Tibial artery (tissue), 4 donors: ENCODE measurements at regions not wholly inside any gene's neighbourhood (a gene's known extent, or its start where the extent isn't known, plus 50 kb on each side); places are given as distances from the start of the nearest gene placed in this dataset.

ENCODE experiments used
- DNase-seq, 2 donors: peaks; one replicate each; pipeline ENCODE4 v3.0.0-alpha.2; 2019
- H3K27ac ChIP-seq, 2 donors: fragments of 200-600 bp; sonication (generic) in 1 of 2; 1 replicate in 1 of 2; 2 replicates in 1 of 2; pipeline ENCODE4 v1.5.1; 2018 to 2019; ENCODE audit warnings: mild to moderate bottlenecking in 1 of 2
- H3K27me3 ChIP-seq, 2 donors: fragments of 200-600 bp; sonication (generic) in 1 of 2; one replicate each; pipeline versions ENCODE4 v1.5.1 to v1.6.0; 2016 to 2019
- H3K36me3 ChIP-seq, 3 donors: fragments of 200-600 bp; sonication (generic) in 2 of 3; one replicate each; pipeline ENCODE4 v1.5.1; 2016 to 2019; ENCODE audit warnings: mild to moderate bottlenecking in 2 of 3
- H3K4me1 ChIP-seq, 4 donors: fragments of 200-600 bp; sonication (generic) in 2 of 4; 1 replicate in 3 of 4; 2 replicates in 1 of 4; pipeline ENCODE4 v1.5.1; 2016 to 2019
- H3K4me3 ChIP-seq, 2 donors: fragments of 200-600 bp; sonication (generic) in 1 of 2; 1 replicate in 1 of 2; 2 replicates in 1 of 2; pipeline ENCODE4 v1.5.1; 2018 to 2019; ENCODE audit warnings: mild to moderate bottlenecking in 2 of 2
- H3K9me3 ChIP-seq, 3 donors: fragments of 200-600 bp; sonication (generic) in 1 of 3; one replicate each; pipeline ENCODE4 v1.5.1; 2016 to 2019
- intact Hi-C: fragments of 100-400 bp; cut with DNase I; formaldehyde crosslinking; loops from one replicate; pipeline ENCODE4 v1.15.0; 2023; ENCODE audit warnings: low total_unique reads
- TF ChIP-seq, protein P1 (sequence below), 2 experiments: fragments of 200-600 bp in 1 of 2; fragments of 450-650 bp in 1 of 2; IDR thresholded peaks; one replicate each; pipeline ENCODE4 v1.5.1; 2017 to 2019; ENCODE audit warnings: antibody characterized with exemption in 2 of 2, mild to moderate bottlenecking in 1 of 2, moderate library complexity in 1 of 2

DNA sequence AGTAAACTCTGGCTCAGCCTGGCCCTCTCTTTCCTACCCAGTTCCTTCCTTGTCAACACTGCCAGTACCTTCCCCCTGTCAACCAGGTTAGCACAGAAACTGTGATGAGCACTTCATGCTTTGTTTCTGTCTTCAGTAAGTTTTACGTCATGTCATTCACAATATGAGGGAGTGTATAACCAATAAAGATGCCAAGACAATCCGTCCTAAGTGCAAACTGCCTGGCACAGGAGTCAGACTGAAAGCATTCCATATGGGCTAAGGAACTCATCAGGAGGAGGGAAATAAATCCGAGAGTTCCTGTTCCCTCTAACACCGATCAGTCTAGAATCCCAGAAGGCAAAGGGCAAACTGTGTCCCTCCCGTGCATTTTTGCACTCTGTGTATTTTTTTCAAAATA is 507.2 kb downstream of the CMPK2 start:
- intact Hi-C loops, result no loop called here
- no peak overlapping the region for H3K4me3 ChIP-seq
- no peaks in the 10 kb centered on the region for H3K4me1 ChIP-seq
- DNase-seq, result no peak
- no peaks in the 10 kb centered on the region for H3K36me3 ChIP-seq
- no peaks in the 10 kb centered on the region for H3K27me3 ChIP-seq
- TF ChIP-seq, protein P1, sequence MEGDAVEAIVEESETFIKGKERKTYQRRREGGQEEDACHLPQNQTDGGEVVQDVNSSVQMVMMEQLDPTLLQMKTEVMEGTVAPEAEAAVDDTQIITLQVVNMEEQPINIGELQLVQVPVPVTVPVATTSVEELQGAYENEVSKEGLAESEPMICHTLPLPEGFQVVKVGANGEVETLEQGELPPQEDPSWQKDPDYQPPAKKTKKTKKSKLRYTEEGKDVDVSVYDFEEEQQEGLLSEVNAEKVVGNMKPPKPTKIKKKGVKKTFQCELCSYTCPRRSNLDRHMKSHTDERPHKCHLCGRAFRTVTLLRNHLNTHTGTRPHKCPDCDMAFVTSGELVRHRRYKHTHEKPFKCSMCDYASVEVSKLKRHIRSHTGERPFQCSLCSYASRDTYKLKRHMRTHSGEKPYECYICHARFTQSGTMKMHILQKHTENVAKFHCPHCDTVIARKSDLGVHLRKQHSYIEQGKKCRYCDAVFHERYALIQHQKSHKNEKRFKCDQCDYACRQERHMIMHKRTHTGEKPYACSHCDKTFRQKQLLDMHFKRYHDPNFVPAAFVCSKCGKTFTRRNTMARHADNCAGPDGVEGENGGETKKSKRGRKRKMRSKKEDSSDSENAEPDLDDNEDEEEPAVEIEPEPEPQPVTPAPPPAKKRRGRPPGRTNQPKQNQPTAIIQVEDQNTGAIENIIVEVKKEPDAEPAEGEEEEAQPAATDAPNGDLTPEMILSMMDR (IDR thresholded peaks at IDR 0.05), result no peak
- no peak overlapping the region for H3K27ac ChIP-seq
- H3K9me3 ChIP-seq, result no peaks in the 10 kb centered on the region

DNA sequence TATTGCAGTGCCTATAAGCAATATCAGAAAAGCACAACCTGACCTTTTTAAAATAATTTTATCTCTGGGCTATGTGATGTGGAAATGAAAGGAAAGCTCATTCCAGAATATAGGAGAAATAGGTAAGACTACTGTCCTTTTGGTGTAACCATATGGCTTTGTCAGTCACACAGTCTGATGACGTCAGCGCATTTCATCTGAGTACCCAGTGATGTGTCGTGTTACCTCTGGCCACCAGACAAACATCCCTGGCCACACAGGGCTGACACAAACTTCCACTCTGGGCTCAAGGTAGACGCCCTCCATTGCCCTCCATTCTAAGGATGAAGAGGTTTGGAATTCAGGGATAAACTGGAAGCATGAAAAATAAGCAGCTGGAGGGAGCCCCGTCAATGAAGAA is 506.7 kb downstream of the CMPK2 start:
- TF ChIP-seq, protein P1 (IDR thresholded peaks at IDR 0.05), result no peak
- intact Hi-C loops, result no loop called here
- H3K4me1 ChIP-seq, result no peaks in the 10 kb centered on the region

DNA sequence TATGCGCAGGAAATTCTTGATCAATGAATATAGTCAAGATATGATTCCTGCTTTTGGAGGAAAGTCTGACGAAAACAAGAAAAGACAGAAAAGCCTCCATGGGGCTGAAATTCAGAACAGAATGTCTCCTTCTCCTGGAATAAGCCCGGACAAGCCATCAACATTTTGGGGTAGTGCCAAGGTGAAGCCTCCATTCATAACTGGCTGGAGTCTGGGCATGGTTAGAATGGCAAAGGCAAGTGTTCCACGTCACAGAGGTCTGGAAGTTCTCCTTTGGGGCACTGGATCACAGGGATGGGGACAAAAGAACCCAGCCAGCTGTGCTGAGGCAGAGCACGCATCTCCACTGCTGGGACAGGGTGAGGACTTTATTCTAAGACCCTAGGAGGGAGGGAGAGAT is 505.7 kb downstream of the CMPK2 start:
- Histone ChIP-seq H3K27ac (no peak overlapping the region), H3K4me3 (no peak overlapping the region), H3K4me1 (no peaks in the 10 kb centered on the region), H3K36me3 (no peaks in the 10 kb centered on the region), H3K27me3 (no peaks in the 10 kb centered on the region), H3K9me3 (no peaks in the 10 kb centered on the region)
- intact Hi-C loops, result no loop called here
- no peak for DNase-seq
- TF ChIP-seq, protein P1 (IDR thresholded peaks at IDR 0.05), result no peak

More for the DNA sequence above, 506.7 kb downstream of the CMPK2 start:
- Histone ChIP-seq H3K4me3 (no peak overlapping the region), H3K27ac (no peak overlapping the region), H3K36me3 (no peaks in the 10 kb centered on the region), H3K9me3 (no peaks in the 10 kb centered on the region), H3K27me3 (no peaks in the 10 kb centered on the region)
- DNase-seq, result no peak

DNA sequence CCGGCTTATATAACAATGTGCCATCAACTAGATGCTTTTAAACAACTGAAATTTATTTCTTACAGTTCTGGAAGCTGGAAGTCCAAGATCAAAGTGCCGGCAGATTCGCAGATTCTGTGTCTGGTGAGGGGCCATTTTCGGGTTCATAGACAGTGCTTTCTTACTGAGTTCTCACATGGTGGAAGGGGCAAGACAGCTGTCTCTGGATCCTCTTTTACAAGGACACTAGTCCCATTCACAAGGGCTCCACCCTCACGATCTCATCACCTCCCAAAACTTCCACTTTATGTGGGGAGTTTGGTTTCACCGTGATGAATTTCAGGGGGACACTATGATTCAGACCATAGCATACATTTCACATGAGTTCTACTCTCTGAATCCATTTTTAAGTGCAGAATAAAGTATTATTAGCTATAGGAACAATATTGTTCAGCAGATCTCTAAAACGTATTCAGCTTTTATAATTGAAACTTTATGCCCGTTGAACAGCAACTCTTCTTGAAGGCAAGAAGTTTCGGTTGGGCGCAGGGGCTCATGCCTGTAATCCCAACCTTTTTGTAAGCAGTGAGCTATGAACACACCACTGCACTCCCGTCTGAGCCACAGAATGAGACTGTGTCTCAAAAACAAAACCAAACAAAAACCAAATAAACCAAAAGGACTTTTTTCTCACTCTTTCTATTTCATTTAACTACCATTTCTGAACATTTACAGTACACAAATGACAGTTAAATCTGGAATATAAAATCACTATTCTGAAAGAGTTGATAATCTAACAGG is 502.8 kb downstream of the CMPK2 start:
- no peaks in the 10 kb centered on the region for H3K27me3 ChIP-seq
- no peak overlapping the region for H3K27ac ChIP-seq
- H3K36me3 ChIP-seq, result no peaks in the 10 kb centered on the region
- no peaks in the 10 kb centered on the region for H3K4me1 ChIP-seq
- H3K4me3 ChIP-seq, result no peak overlapping the region
- no peak for DNase-seq
- TF ChIP-seq, protein P1 (IDR thresholded peaks at IDR 0.05), result no peak
- H3K9me3 ChIP-seq, result no peaks in the 10 kb centered on the region
- intact Hi-C loops, result no loop called here

DNA sequence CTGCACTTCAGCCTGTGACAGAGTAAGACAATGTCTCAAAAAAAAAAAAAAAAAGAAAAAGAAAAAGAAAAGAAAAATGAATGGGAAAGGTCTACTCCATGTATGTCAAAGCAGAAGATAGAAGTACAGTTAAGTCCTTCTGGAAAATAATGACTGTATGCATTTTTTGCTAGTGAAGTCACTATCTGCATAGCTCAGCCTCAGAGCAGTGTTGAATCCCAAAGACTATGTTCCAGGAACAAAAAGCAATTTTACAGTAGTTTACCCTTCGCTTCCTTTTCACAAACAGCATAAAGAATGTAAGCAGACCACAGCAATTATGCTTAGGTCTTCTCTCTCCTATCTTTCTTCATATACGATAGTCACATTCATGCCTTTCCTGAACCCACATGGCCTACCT is 497.4 kb downstream of the CMPK2 start:
- H3K4me1 ChIP-seq, result no peaks in the 10 kb centered on the region
- no peak overlapping the region for H3K4me3 ChIP-seq
- no peaks in the 10 kb centered on the region for H3K27me3 ChIP-seq
- H3K9me3 ChIP-seq, result no peaks in the 10 kb centered on the region
- intact Hi-C loops, result no loop called here
- TF ChIP-seq, protein P1 (IDR thresholded peaks at IDR 0.05), result no peak
- no peaks in the 10 kb centered on the region for H3K36me3 ChIP-seq
- H3K27ac ChIP-seq, result no peak overlapping the region
- DNase-seq, result no peak
